ENCODE measurements at regions not wholly inside any gene's neighbourhood (a gene's known extent, or its start where the extent isn't known, plus 50 kb on each side); places are given as distances from the start of the nearest gene placed in this dataset.
"Not testable (repeated sequence)": the region's sequence is repeated elsewhere in the genome, so short reads cannot be mapped to it uniquely, and the experiment has no call there.

- no peak for ATAC-seq (ENCODE audit: low read depth)
- no peak for DNase-seq
- Mint-ChIP-seq H3K27ac (no peak overlapping the region), H3K27me3 (no peaks in the 10 kb centered on the region), H3K9me3 (peaks cover 17% of the 10 kb centered on the region), H3K4me1 (no peaks in the 10 kb centered on the region), H3K36me3 (ENCODE audit: low read depth) (no peaks in the 10 kb centered on the region), H3K4me3 (no peak overlapping the region)
- no peak for TF ChIP-seq CTCF (IDR thresholded peaks at IDR 0.05)
- intact Hi-C loops (cut with micrococcal nuclease), result no loop called here
- ChIA-PET POLR2A (no interaction called here), CTCF (no interaction called here)
Measured at GRCh38 chr2:67103157-67103556, 294.0 kb upstream of the ETAA1 start.

GRCh38 chr2:67108231-67108630 is 288.9 kb upstream of the ETAA1 start:
- ChIA-PET CTCF (no interaction called here), POLR2A (no interaction called here)
- Mint-ChIP-seq H3K4me1 (no peaks in the 10 kb centered on the region), H3K4me3 (no peak overlapping the region), H3K36me3 (ENCODE audit: low read depth) (no peaks in the 10 kb centered on the region), H3K9me3 (peaks cover 12% of the 10 kb centered on the region), H3K27me3 (no peaks in the 10 kb centered on the region), H3K27ac (no peak overlapping the region)
- intact Hi-C loops (cut with micrococcal nuclease), result no loop called here
- no peak for ATAC-seq (ENCODE audit: low read depth)
- no peak for DNase-seq
- TF ChIP-seq CTCF (IDR thresholded peaks at IDR 0.05), result no peak

- Mint-ChIP-seq H3K27me3 (no peaks in the 10 kb centered on the region), H3K27ac (no peak overlapping the region), H3K9me3 (no peaks in the 10 kb centered on the region), H3K4me1 (no peaks in the 10 kb centered on the region), H3K36me3 (ENCODE audit: low read depth) (no peaks in the 10 kb centered on the region), H3K4me3 (no peak overlapping the region)
- ChIA-PET CTCF (no interaction called here), POLR2A (no interaction called here)
- ATAC-seq (ENCODE audit: low read depth) (no peak), DNase-seq (no peak)
- no peak for TF ChIP-seq CTCF (IDR thresholded peaks at IDR 0.05)
- intact Hi-C loops (cut with micrococcal nuclease), result no loop called here
Measured at GRCh38 chr2:67124531-67124930, 272.6 kb upstream of the ETAA1 start.

GRCh38 chr2:67130531-67131256 is 266.4 kb upstream of the ETAA1 start:
- H3K4me3 Mint-ChIP-seq, result no peak overlapping the region
- no peaks in the 10 kb centered on the region for H3K4me1 Mint-ChIP-seq
- intact Hi-C loops (cut with micrococcal nuclease), result no loop called here
- no peak overlapping the region for H3K27ac Mint-ChIP-seq
- H3K9me3 Mint-ChIP-seq, result peaks cover 2% of the 10 kb centered on the region
- no peak for DNase-seq
- TF ChIP-seq CTCF (IDR thresholded peaks at IDR 0.05), result no peak
- POLR2A ChIA-PET, result no interaction called here
- H3K36me3 Mint-ChIP-seq (ENCODE audit: low read depth), result no peaks in the 10 kb centered on the region
- no peak for ATAC-seq (ENCODE audit: low read depth)
- CTCF ChIA-PET, result no interaction called here
- H3K27me3 Mint-ChIP-seq, result no peaks in the 10 kb centered on the region

- DNase-seq, result no peak
- Mint-ChIP-seq H3K27ac (no peak overlapping the region), H3K4me1 (no peaks in the 10 kb centered on the region), H3K9me3 (peaks cover 2% of the 10 kb centered on the region), H3K4me3 (no peak overlapping the region), H3K27me3 (no peaks in the 10 kb centered on the region), H3K36me3 (ENCODE audit: low read depth) (no peaks in the 10 kb centered on the region)
- no peak for ATAC-seq (ENCODE audit: low read depth)
- ChIA-PET CTCF (no interaction called here), POLR2A (no interaction called here)
- no peak for TF ChIP-seq CTCF (IDR thresholded peaks at IDR 0.05)
- intact Hi-C loops (cut with micrococcal nuclease), result no loop called here
Measured at GRCh38 chr2:67131257-67131609, 265.9 kb upstream of the ETAA1 start.

- POLR2A ChIA-PET, result not testable (repeated sequence)
Measured at GRCh38 chr2:67132441-67132940, 264.6 kb upstream of the ETAA1 start.

More at GRCh38 chr2:67132441-67132940, 264.6 kb upstream of the ETAA1 start:
- DNase-seq; ATAC-seq (ENCODE audit: low read depth); H3K4me1 Mint-ChIP-seq; CTCF ChIA-PET; intact Hi-C loops (cut with micrococcal nuclease); H3K27me3 Mint-ChIP-seq; H3K27ac Mint-ChIP-seq; H3K9me3 Mint-ChIP-seq; H3K4me3 Mint-ChIP-seq; H3K36me3 Mint-ChIP-seq (ENCODE audit: low read depth): not testable (repeated sequence)

All from activated B cell treated with CpG ODN at 0.5 μM for 24 hours (primary cell).